A673 (cell line): ENCODE measurements at regions not wholly inside any gene's neighbourhood (a gene's known extent, or its start where the extent isn't known, plus 50 kb on each side); places are given as distances from the start of the nearest gene placed in this dataset.

Source experiments
- EZH2 ChIP-seq: fragments of 200-600 bp; sonication (generic); IDR thresholded peaks from 2 replicates; pipeline ENCODE4 v1.6.1; 2017; ENCODE audit warnings: borderline replicate concordance, low read depth, mild to moderate bottlenecking, mixed read lengths, antibody characterized with exemption, low read length; ENCODE audit not compliant: poor library complexity, severe bottlenecking
- TF ChIP-seq, protein P1 (sequence below): fragments of 300-800, 200-600 bp; sonication (generic); conservative IDR thresholded peaks from 2 replicates; pipeline ENCODE4 v1.5.1; 2017; ENCODE audit warnings: low read depth, mild to moderate bottlenecking, antibody characterized with exemption, low read length, moderate library complexity, mixed read lengths

DNA sequence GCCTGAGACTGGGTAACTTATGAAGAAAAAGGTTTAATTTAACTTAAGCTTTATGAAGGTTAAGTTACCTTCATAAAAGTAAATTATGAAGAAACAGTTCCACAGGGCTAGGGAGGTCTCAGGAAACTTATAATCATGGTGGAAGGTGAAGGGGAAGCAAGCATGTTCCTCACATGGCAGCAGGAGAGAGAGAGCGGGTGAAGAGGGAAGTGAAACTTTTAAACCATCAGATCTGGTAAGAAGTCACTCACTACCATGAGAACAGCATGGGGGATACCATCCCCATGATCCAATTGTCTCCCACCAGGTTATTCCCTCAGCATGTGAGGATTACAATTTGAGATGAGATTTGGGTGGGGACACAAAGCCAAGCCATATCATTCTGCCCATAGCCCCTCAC lies 944.7 kb upstream of the NDST4 start:
- TF ChIP-seq, protein P1, sequence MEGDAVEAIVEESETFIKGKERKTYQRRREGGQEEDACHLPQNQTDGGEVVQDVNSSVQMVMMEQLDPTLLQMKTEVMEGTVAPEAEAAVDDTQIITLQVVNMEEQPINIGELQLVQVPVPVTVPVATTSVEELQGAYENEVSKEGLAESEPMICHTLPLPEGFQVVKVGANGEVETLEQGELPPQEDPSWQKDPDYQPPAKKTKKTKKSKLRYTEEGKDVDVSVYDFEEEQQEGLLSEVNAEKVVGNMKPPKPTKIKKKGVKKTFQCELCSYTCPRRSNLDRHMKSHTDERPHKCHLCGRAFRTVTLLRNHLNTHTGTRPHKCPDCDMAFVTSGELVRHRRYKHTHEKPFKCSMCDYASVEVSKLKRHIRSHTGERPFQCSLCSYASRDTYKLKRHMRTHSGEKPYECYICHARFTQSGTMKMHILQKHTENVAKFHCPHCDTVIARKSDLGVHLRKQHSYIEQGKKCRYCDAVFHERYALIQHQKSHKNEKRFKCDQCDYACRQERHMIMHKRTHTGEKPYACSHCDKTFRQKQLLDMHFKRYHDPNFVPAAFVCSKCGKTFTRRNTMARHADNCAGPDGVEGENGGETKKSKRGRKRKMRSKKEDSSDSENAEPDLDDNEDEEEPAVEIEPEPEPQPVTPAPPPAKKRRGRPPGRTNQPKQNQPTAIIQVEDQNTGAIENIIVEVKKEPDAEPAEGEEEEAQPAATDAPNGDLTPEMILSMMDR, result no peak
- TF ChIP-seq EZH2, result no peak
